M059J (cell line): ENCODE measurements at regions not wholly inside any gene's neighbourhood (a gene's known extent, or its start where the extent isn't known, plus 50 kb on each side); places are given as distances from the start of the nearest gene placed in this dataset.
"Not testable (repeated sequence)": the region's sequence is repeated elsewhere in the genome, so short reads cannot be mapped to it uniquely, and the experiment has no call there.

Source experiments
- DNase-seq: peaks from one replicate; pipeline ENCODE4 v3.0.0-alpha.2; 2012; ENCODE audit warnings: low read depth

DNA sequence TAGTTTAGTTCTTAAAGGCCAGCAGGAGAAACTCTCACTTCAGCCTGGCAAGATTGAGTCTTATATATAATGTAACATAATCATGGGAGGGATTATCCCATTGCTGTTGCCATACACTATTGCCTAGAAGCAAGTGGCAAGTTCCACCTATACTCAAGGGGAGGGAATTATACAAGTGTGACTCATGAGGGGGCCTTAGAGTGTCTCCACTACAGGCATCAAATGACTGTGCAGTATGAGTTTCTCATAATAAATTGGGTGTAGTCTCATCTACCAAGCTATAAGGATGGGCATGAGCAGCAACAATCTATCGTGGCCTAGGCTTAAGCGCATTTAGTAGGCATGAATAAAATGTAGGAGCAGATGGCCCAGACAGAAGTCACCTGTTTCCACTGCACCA is 89.1 kb upstream of the C1GALT1C1 start:
- no peak for DNase-seq

DNA sequence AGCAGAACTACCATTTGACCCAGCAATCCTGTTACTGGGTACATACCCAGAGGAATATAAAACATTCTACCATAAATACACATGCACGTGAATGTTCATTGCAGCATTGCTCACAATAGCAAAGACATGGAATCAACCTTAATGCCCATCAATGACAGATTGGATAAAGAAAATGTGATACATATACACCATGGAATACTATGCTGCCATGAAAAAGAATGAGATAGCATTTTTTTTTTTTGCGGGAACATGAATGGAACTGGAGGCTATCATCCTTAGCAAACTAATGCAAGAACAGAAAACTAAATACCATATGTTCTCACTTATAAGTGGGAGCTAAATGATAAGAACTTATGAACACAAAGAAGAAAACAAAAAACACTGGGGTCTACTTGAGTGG is 72.5 kb upstream of the C1GALT1C1 start:
- not testable (repeated sequence) for DNase-seq

DNA sequence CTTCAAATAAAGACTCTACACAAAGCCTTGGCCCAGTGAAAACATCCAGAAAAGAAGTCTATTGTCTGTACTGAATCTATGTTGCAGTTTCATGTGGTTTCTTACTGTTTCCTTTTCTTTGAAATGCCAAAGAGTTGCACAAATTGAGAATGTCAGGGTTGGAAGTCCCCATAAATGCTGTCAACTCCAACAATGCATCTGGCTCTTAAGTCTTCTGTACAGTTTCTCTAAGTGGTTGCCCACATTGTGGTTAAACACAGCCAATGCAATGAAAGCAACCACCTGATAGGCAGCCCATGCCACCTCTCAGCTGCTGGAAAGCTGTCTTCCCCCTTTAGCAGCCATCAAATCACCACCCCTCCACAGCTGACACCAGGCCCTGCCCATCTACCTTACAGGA is 67.2 kb upstream of the C1GALT1C1 start:
- DNase-seq = no peak

DNA sequence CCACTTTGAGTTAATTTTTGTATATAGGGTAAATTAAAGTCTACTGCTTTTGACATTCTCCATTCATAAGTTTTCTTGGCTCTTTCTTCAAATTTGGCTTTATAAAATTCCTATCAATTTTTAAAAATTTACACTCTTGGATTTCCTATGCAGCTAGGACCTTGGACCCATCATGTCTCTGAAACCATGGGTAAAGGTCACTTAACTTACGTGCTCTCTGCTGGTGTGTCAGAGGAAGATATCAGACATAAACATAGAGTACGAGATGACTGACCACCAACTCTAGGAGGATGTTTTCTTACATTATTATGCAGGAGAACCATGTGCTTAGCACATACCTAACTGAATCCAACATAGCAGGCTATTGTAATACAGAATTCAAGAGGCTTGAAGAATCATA is 62.5 kb upstream of the C1GALT1C1 start:
- no peak for DNase-seq

DNA sequence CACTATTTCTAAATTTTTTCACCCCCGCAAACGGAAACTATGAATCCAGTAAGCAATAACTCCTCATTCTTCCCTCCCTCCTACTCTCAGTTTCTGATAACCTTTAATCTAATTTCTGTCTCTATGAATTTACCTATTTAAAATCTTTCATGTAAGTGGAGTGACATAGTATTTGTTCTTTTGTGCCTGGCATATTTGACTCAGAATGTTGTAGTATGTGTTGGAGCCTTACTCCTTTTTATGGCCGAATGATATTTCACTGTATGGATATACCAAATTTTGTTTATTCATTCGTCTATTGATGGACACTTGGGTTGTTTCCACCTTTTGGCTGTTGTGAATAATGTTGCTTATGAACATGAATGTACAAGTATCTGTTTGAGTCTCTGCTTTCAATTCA is 61.1 kb upstream of the C1GALT1C1 start:
- no peak for DNase-seq

DNA sequence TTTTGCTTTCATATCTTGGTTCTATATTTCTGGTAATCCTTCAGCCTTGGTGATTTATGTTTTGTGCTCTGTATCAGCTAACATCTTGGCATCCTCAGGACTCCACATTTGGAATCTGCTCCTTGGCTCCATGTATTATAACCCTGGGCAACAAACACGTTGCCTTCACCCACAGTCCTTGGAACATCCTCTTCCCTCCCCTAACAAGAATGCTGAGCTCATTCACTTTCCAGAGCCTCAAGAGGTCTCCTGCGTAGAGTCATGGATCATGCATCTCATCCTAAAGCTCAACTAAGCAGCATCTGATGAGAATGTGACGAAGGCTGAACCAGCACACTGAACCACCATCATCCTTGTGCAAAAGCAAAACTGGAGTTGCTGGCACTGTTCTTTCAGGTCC is 60.5 kb upstream of the C1GALT1C1 start:
- DNase-seq = no peak

DNA sequence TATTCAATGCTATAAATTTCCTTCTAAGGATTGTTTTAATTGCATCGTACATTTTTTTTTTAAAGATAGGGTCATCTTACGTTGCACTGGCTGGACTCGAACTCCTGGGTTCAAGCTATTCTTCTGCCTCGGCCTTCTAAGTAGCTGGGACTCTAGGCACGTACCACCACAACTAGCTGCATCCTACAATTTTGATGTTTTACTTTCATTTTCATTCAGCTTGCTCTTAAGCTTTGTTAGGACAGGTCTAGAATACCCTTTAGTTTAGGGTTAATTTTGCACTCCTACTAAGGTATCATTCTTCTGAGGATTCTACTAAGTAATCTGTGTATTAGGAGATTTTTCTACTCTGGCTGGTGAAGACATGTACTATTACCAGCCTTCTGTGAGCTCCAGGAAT is 50.2 kb upstream of the C1GALT1C1 start:
- no peak for DNase-seq
